ENCODE measurements at regions not wholly inside any gene's neighbourhood (a gene's known extent, or its start where the extent isn't known, plus 50 kb on each side); places are given as distances from the start of the nearest gene placed in this dataset.

- Histone ChIP-seq H3K56ac (replicated peaks; ENCODE audit: insufficient read length, low read depth, low read length) (no peak overlapping the region), H4K8ac (ENCODE audit: extremely low read depth, insufficient read depth, low read length) (no peak overlapping the region), H3K23me2 (ENCODE audit: low read depth, low read length) (no peaks in the 10 kb centered on the region), H3K4me3 (ENCODE audit: extremely low read depth in 1 of 4, insufficient read depth in 2 of 4, low read depth in 3 of 4, low read length in 4 of 4) (no peak overlapping the region), H3K9ac (replicated peaks in 1 of 4; ENCODE audit: extremely low read depth in 1 of 4, low read depth in 3 of 4, low read length in 3 of 4) (no peak overlapping the region), H3K4ac (replicated peaks; ENCODE audit: insufficient read length, low read depth, low read length) (no peak overlapping the region), H4K20me1 (replicated peaks in 1 of 2; ENCODE audit: control insufficient read depth in 1 of 2, insufficient read depth in 2 of 2, low read length in 2 of 2) (no peaks in the 10 kb centered on the region), H2AFZ (ENCODE audit: low read length) (no peak overlapping the region), H3K4me2 (ENCODE audit: insufficient read depth in 1 of 2, low read depth in 2 of 2, low read length in 2 of 2) (no peak overlapping the region), H2BK5ac (ENCODE audit: low read depth, low read length) (no peak overlapping the region), H3K18ac (ENCODE audit: extremely low read depth, low read length) (no peak overlapping the region), H4K91ac (replicated peaks; ENCODE audit: insufficient read length, low read length) (no peak overlapping the region), H3K79me1 (ENCODE audit: low read depth, low read length) (no peaks in the 10 kb centered on the region), H3K14ac (ENCODE audit: insufficient read length) (no peak overlapping the region), H3K27me3 (replicated peaks in 1 of 4; ENCODE audit: control insufficient read depth in 3 of 4, extremely low read depth in 1 of 4, insufficient read depth in 3 of 4, low read length in 3 of 4) (no peaks in the 10 kb centered on the region), H2BK15ac (ENCODE audit: low read length) (no peak overlapping the region), H2BK12ac (ENCODE audit: low read depth, low read length) (no peak overlapping the region), H3K36me3 (ENCODE audit: control insufficient read depth in 2 of 4, insufficient read depth in 4 of 4, low read length in 3 of 4) (no peaks in the 10 kb centered on the region), H2BK20ac (ENCODE audit: low read length) (no peak overlapping the region), H2BK120ac (replicated peaks; ENCODE audit: low read depth, low read length) (no peak overlapping the region), H2AK5ac (ENCODE audit: low read depth, low read length) (no peak overlapping the region), H3K23ac (ENCODE audit: insufficient read length) (no peak overlapping the region), H3K79me2 (ENCODE audit: control insufficient read depth in 1 of 2, insufficient read depth in 2 of 2, low read length in 2 of 2) (no peaks in the 10 kb centered on the region), H4K5ac (ENCODE audit: insufficient read length, low read depth, low read length) (no peak overlapping the region), H3K27ac (ENCODE audit: low read depth, low read length) (no peak overlapping the region), H3K9me3 (ENCODE audit: insufficient read depth in 2 of 2, low read depth in 1 of 2, low read length in 1 of 2) (no peaks in the 10 kb centered on the region), H3K4me1 (replicated peaks in 1 of 4; ENCODE audit: control insufficient read depth in 3 of 4, insufficient read depth in 4 of 4, low read length in 3 of 4) (peaks cover 0 to 7% (median 1%) of the 10 kb centered on the region in 4 experiments; a peak in 3 of 7 replicates)
- FAIRE-seq (no peak), DNase-seq (ENCODE audit: low read depth in 1 of 2, low spot score in 2 of 2) (no peak)
- 75% methylated on average over 5 of the region's 5 CpGs; no CpG with 5 or more reads in 1 of the 2 experiments for WGBS, 2 experiments (ENCODE audit: extremely low coverage in 1 of 2, insufficient coverage in 1 of 2, insufficient read length in 1 of 2, insufficient replicate concordance in 2 of 2, low coverage in 1 of 2, low lambda C conversion rate in 2 of 2, missing lambda C conversion rate in 1 of 2)
- ChIA-PET CTCF (ENCODE audit: partially characterized antibody) (interaction anchor here (0.5 to 1.9 kb wide), 5 partner anchors 30 to 506 kb away, joined by 3 to 4 read pairs (median 3); no protein-coding TSS in a partner anchor), POLR2A (ENCODE audit: partially characterized antibody) (interaction anchor here (1.5 kb wide), 1 partner anchor 13 kb away, joined by 5 read pairs; no protein-coding TSS in a partner anchor)
- TF ChIP-seq TEAD4 (IDR thresholded peaks at IDR 0.05; ENCODE audit: low read depth, low read length) = peak; percentile 4; the same call in 1 of the 2 replicates
Observed at GRCh38 chr2:60365556-60365955, 187.9 kb downstream of the BCL11A start.
